Heart left ventricle (tissue), 16 donors: ENCODE measurements at regions not wholly inside any gene's neighbourhood (a gene's known extent, or its start where the extent isn't known, plus 50 kb on each side); places are given as distances from the start of the nearest gene placed in this dataset.

Source experiments
- ATAC-seq, 4 donors: fragments of 200-7000 bp; cut with Tn5 transposase; one replicate each; pipeline ENCODE4 v1.9.1; 2020 to 2022; ENCODE audit warnings: moderate library complexity in 4 of 4, mild to moderate bottlenecking in 3 of 4, moderate number of reproducible peaks in 1 of 4
- DNase-seq, 5 donors: peaks; one replicate each; pipeline ENCODE4 v3.0.0-alpha.2; 2020
- H3K27ac ChIP-seq, 12 donors: fragments of 200-600 bp; sonication (generic) in 4 of 12; one replicate each; pipeline versions ENCODE4 v1.5.0 to v1.8.0; 2016 to 2022; ENCODE audit warnings: mild to moderate bottlenecking in 2 of 12
- H3K27me3 ChIP-seq, 9 donors: fragments of 200-600 bp; sonication (generic) in 2 of 9; one replicate each; pipeline versions ENCODE4 v1.5.1 to v1.8.0; 2016 to 2022; ENCODE audit warnings: mild to moderate bottlenecking in 3 of 9
- H3K36me3 ChIP-seq, 9 donors: fragments of 200-600 bp; sonication (generic) in 2 of 9; one replicate each; pipeline versions ENCODE4 v1.5.0 to v1.8.0; 2018 to 2022; ENCODE audit warnings: mild to moderate bottlenecking in 2 of 9
- H3K4me1 ChIP-seq, 12 donors: fragments of 200-600 bp; sonication (generic) in 4 of 12; one replicate each; pipeline versions ENCODE4 v1.5.0 to v1.8.0; 2016 to 2022; ENCODE audit warnings: mild to moderate bottlenecking in 3 of 12
- H3K4me3 ChIP-seq, 12 donors: fragments of 200-600 bp; sonication (generic) in 4 of 12; one replicate each; pipeline versions ENCODE4 v1.5.0 to v1.8.0; 2017 to 2022; ENCODE audit warnings: mild to moderate bottlenecking in 9 of 12, moderate library complexity in 4 of 12
- H3K9me3 ChIP-seq, 12 donors: fragments of 200-600 bp; sonication (generic) in 4 of 12; one replicate each; pipeline versions ENCODE4 v1.5.0 to v1.8.0; 2016 to 2022; ENCODE audit warnings: mild to moderate bottlenecking in 1 of 12
- CTCF ChIP-seq, 12 donors: fragments of 200-600 bp; sonication (generic) in 4 of 12; IDR thresholded peaks; one replicate each; pipeline versions ENCODE4 v1.5.0 to v1.8.0; 2018 to 2022; ENCODE audit warnings: antibody characterized with exemption in 12 of 12, mild to moderate bottlenecking in 5 of 12
- POLR2A ChIP-seq, 2 donors: fragments of 450-650 bp; IDR thresholded peaks; one replicate each; pipeline ENCODE4 v1.6.1; 2017; ENCODE audit warnings: antibody characterized with exemption in 2 of 2, mild to moderate bottlenecking in 2 of 2, moderate library complexity in 2 of 2
- WGBS, 4 donors: extraction: QIAGEN DNeasy Blood & Tissue Kit in 2 of 4; methylation state at CpG; one replicate each; pipeline versions ENCODE4 v1.1.5 to v1.1.7; 2013 to 2018; 5-methylcytosine and 5-hydroxymethylcytosine counted together
- intact Hi-C, 10 donors: fragments of 100-400 bp; cut with DNase I; formaldehyde crosslinking; loops; one replicate each; pipeline versions ENCODE4 v1.11.1 to v1.14.2; 2022
- donor health status: ischemic (EF 13 %, LVEDD 7.1; RV severe dilation, severe dysfunction).
- donor health status: healthy with polysubstance abuse.
- donor health status: DM: no; HTN: yes; CAD: no.
- donor health status: DM: no; HTN: no; CAD: no.
- donor health status: ischemic (EF 25% LVEDD 6.9; RV normal size, moderate dysfunction).
- donor health status: ischemic (EF 25% LVEDD 5.7; RV mildly dilated, moderate dysfunction).
- donor health status: healthy.
- donor health status: DM: yes; HTN: yes; CAD: no.
- donor health status: ischemic (EF 35%, LVEDD 5.7; RV mildly dilated, moderate dysfunction).
- donor health status: nonischemic (EF 11% LVEDD 7.7; RV severe dilation, severe dysfunction).
- donor health status: DM: yes; HTN: yes; CAD: no.
- donor health status: PGD.
- donor health status: ischemic (EF 29% LVEDD 5.4; RV normal size, mild dysfunction).
- donor health status: nonischemic (EF 23%, LVEDD 6.1; RV moderate dilation, normal function).

- H3K27ac ChIP-seq, result no peak overlapping the region
- intact Hi-C loops, result no loop called here
Observed at GRCh38 chr7:41133690-41134299, 569.1 kb downstream of the INHBA start.

GRCh38 chr7:41131956-41132355 is 570.9 kb downstream of the INHBA start:
- ATAC-seq, result no peak
- DNase-seq, result no peak
- H3K4me1 ChIP-seq, result peaks cover 0 to 9% (median 0%) of the 10 kb centered on the region in 12 donors
- H3K9me3 ChIP-seq, result no peaks in the 10 kb centered on the region
- no peak for TF ChIP-seq POLR2A (IDR thresholded peaks at IDR 0.05)
- TF ChIP-seq CTCF (IDR thresholded peaks at IDR 0.05), result no peak
- no peak overlapping the region for H3K4me3 ChIP-seq
- intact Hi-C loops, result no loop called here
- H3K27me3 ChIP-seq, result no peaks in the 10 kb centered on the region
- 78 to 89% (median 83%) methylated on average over 6 of the region's 6 CpGs for WGBS, 4 donors
- H3K27ac ChIP-seq, result no peak overlapping the region
- H3K36me3 ChIP-seq, result no peaks in the 10 kb centered on the region

More at GRCh38 chr7:41133690-41134299, 569.1 kb downstream of the INHBA start:
- Histone ChIP-seq H3K4me3 (no peak overlapping the region), H3K27me3 (peaks cover 0 to 3% (median 0%) of the 10 kb centered on the region in 9 donors), H3K9me3 (no peaks in the 10 kb centered on the region), H3K36me3 (no peaks in the 10 kb centered on the region), H3K4me1 (peaks cover 0 to 9% (median 0%) of the 10 kb centered on the region in 12 donors)
- 75 to 87% (median 83%) methylated on average over 10 of the region's 10 CpGs for WGBS, 4 donors
- TF ChIP-seq POLR2A (IDR thresholded peaks at IDR 0.05) (no peak), CTCF (IDR thresholded peaks at IDR 0.05) (no peak)
- no peak for DNase-seq
- no peak for ATAC-seq

GRCh38 chr7:41130561-41131236 is 572.2 kb downstream of the INHBA start:
- WGBS, 4 donors, result 81 to 87% (median 84%) methylated on average over 10 of the region's 10 CpGs
- Histone ChIP-seq H3K27ac (no peak overlapping the region), H3K4me1 (peaks cover 0 to 9% (median 0%) of the 10 kb centered on the region in 12 donors), H3K9me3 (no peaks in the 10 kb centered on the region), H3K36me3 (no peaks in the 10 kb centered on the region), H3K4me3 (no peak overlapping the region), H3K27me3 (no peaks in the 10 kb centered on the region)
- intact Hi-C loops, result no loop called here
- TF ChIP-seq CTCF (IDR thresholded peaks at IDR 0.05) (no peak), POLR2A (IDR thresholded peaks at IDR 0.05) (no peak)
- DNase-seq (no peak), ATAC-seq (no peak)

- TF ChIP-seq CTCF (IDR thresholded peaks at IDR 0.05) (no peak), POLR2A (IDR thresholded peaks at IDR 0.05) (no peak)
- DNase-seq (peak in 1 of 5 donors; percentile 43), ATAC-seq (no peak)
- no peaks in the 10 kb centered on the region for H3K27me3 ChIP-seq
- no peaks in the 10 kb centered on the region for H3K9me3 ChIP-seq
- H3K4me1 ChIP-seq, result peaks cover 0 to 9% (median 0%) of the 10 kb centered on the region in 12 donors
- no peak overlapping the region for H3K4me3 ChIP-seq
- no peak overlapping the region for H3K27ac ChIP-seq
- 66 to 86% (median 74%) methylated on average over 5 of the region's 5 CpGs for WGBS, 4 donors
- H3K36me3 ChIP-seq, result no peaks in the 10 kb centered on the region
- intact Hi-C loops, result no loop called here
Observed at GRCh38 chr7:41130086-41130485, 572.8 kb downstream of the INHBA start.
